H1 (cell line): ENCODE measurements at regions not wholly inside any gene's neighbourhood (a gene's known extent, or its start where the extent isn't known, plus 50 kb on each side); places are given as distances from the start of the nearest gene placed in this dataset.

Experiments
- CTCF ChIA-PET: fragments of 300-600 bp; sonication (Branson Sonifier 250); formaldehyde crosslinking; loops from one replicate; lab custom pipeline; 2021; ENCODE audit not compliant: partially characterized antibody; lab: Charles Lee
- POLR2A ChIA-PET: fragments of 300-600 bp; sonication (Branson Sonifier 250); formaldehyde crosslinking; loops from one replicate; lab custom pipeline; 2021; ENCODE audit warnings: inconsistent platforms; ENCODE audit not compliant: partially characterized antibody; lab: Charles Lee
- DNase-seq, 2 experiments: peaks; one replicate each; pipeline versions ENCODE4 v3.0.0 to v3.0.0-alpha.2; 2010 to 2022; ENCODE audit warnings: low spot score in 2 of 2, low read depth in 1 of 2, mixed read lengths in 1 of 2
- FAIRE-seq: peaks from 2 replicates; lab custom pipeline; 2011; peaks lifted over from hg19 to GRCh38; lab: Jason Lieb, UNC
- H2AFZ ChIP-seq: 2 replicates; pipeline ENCODE4 v1.8.1; 2012; ENCODE audit warnings: low read length, inconsistent platforms
- H2AK5ac ChIP-seq: 2 replicates; pipeline ENCODE4 v1.6.1; 2013; ENCODE audit warnings: low read depth, low read length
- H2BK120ac ChIP-seq: replicated peaks from 2 replicates; pipeline ENCODE3; 2013; ENCODE audit warnings: low read depth, low read length, inconsistent platforms
- H2BK12ac ChIP-seq: 2 replicates; pipeline ENCODE4 v1.6.1; 2013; ENCODE audit warnings: low read depth, low read length
- H2BK15ac ChIP-seq: 2 replicates; pipeline ENCODE4 v1.6.1; 2013; ENCODE audit warnings: low read length
- H2BK20ac ChIP-seq: 2 replicates; pipeline ENCODE4 v1.6.1; 2013; ENCODE audit warnings: low read length
- H2BK5ac ChIP-seq: 2 replicates; pipeline ENCODE4 v1.6.1; 2013; ENCODE audit warnings: low read depth, low read length
- H3K14ac ChIP-seq: 2 replicates; pipeline ENCODE4 v1.6.1; 2013; ENCODE audit warnings: inconsistent platforms; ENCODE audit not compliant: insufficient read length
- H3K18ac ChIP-seq: 2 replicates; pipeline ENCODE4 v1.6.1; 2013; ENCODE audit warnings: low read length; ENCODE audit errors: extremely low read depth
- H3K23ac ChIP-seq: 2 replicates; pipeline ENCODE4 v1.6.1; 2013; ENCODE audit warnings: inconsistent platforms; ENCODE audit not compliant: insufficient read length
- H3K23me2 ChIP-seq: 2 replicates; pipeline ENCODE4 v1.6.1; 2013; ENCODE audit warnings: low read depth, low read length
- H3K27ac ChIP-seq: 2 replicates; pipeline ENCODE4 v1.6.1; 2011; ENCODE audit warnings: low read depth, low read length, inconsistent platforms
- H3K27me3 ChIP-seq, 4 experiments: replicated peaks in 1 of 4; 1 replicate in 1 of 4; 2 replicates in 3 of 4; pipeline versions ENCODE4 v1.6.1 to v1.8.1; 2011 to 2013; ENCODE audit warnings: low read length in 3 of 4, mild to moderate bottlenecking in 3 of 4, inconsistent platforms in 2 of 4, mixed read lengths in 2 of 4, moderate library complexity in 1 of 4; ENCODE audit not compliant: control insufficient read depth in 3 of 4, insufficient read depth in 3 of 4; ENCODE audit errors: extremely low read depth in 1 of 4
- H3K36me3 ChIP-seq, 4 experiments: 2 replicates each; pipeline versions ENCODE4 v1.6.1 to v1.8.1; 2011 to 2013; ENCODE audit warnings: mild to moderate bottlenecking in 4 of 4, low read length in 3 of 4, moderate library complexity in 2 of 4, control low read depth in 1 of 4, inconsistent platforms in 1 of 4; ENCODE audit not compliant: insufficient read depth in 4 of 4, control insufficient read depth in 2 of 4
- H3K4ac ChIP-seq: replicated peaks from 2 replicates; pipeline ENCODE3; 2013; ENCODE audit warnings: low read length, low read depth, mixed read lengths, inconsistent platforms; ENCODE audit not compliant: insufficient read length
- H3K4me1 ChIP-seq, 4 experiments: replicated peaks in 1 of 4; 1 replicate in 1 of 4; 2 replicates in 3 of 4; pipeline versions ENCODE4 v1.6.1 to v1.8.1; 2011 to 2013; ENCODE audit warnings: low read length in 3 of 4, inconsistent platforms in 2 of 4, mixed read lengths in 1 of 4; ENCODE audit not compliant: insufficient read depth in 4 of 4, control insufficient read depth in 3 of 4
- H3K4me2 ChIP-seq, 2 experiments: 2 replicates each; pipeline versions ENCODE4 v1.6.1 to v1.8.1; 2011 to 2013; ENCODE audit warnings: low read depth in 2 of 2, low read length in 2 of 2, control low read depth in 1 of 2, inconsistent platforms in 1 of 2, mild to moderate bottlenecking in 1 of 2; ENCODE audit not compliant: insufficient read depth in 1 of 2
- H3K4me3 ChIP-seq, 4 experiments: fragments of 200-600, 300-600 bp in 1 of 4; sonication (generic), shearing (Covaris generic), sonication (Bioruptor Twin) in 1 of 4; 2 replicates each; pipeline versions ENCODE4 v1.5.1 to v1.8.1; 2011 to 2016; ENCODE audit warnings: low read length in 4 of 4, low read depth in 3 of 4, control low read depth in 2 of 4, inconsistent platforms in 2 of 4, mild to moderate bottlenecking in 2 of 4, mixed read lengths in 1 of 4, moderate library complexity in 1 of 4; ENCODE audit not compliant: insufficient read depth in 2 of 4; ENCODE audit errors: extremely low read depth in 1 of 4
- H3K56ac ChIP-seq: replicated peaks from 2 replicates; pipeline ENCODE3; 2013; ENCODE audit warnings: low read depth, mild to moderate bottlenecking, mixed read lengths, low read length, inconsistent platforms; ENCODE audit not compliant: insufficient read length
- H3K79me1 ChIP-seq: 2 replicates; pipeline ENCODE4 v1.6.1; 2013; ENCODE audit warnings: low read depth, low read length, control low read depth
- H3K79me2 ChIP-seq, 2 experiments: 2 replicates each; pipeline versions ENCODE4 v1.6.1 to v1.8.1; 2012 to 2013; ENCODE audit warnings: low read length in 2 of 2, mild to moderate bottlenecking in 2 of 2, inconsistent platforms in 1 of 2; ENCODE audit not compliant: insufficient read depth in 2 of 2, control insufficient read depth in 1 of 2
- H3K9ac ChIP-seq, 4 experiments: replicated peaks in 1 of 4; 1 replicate in 1 of 4; 2 replicates in 3 of 4; pipeline versions ENCODE4 v1.6.1 to v1.8.1; 2011 to 2013; ENCODE audit warnings: low read depth in 3 of 4, low read length in 3 of 4, control low read depth in 2 of 4, mild to moderate bottlenecking in 2 of 4, moderate library complexity in 2 of 4, inconsistent platforms in 1 of 4; ENCODE audit errors: extremely low read depth in 1 of 4
- H3K9me3 ChIP-seq, 2 experiments: 2 replicates each; pipeline versions ENCODE4 v1.6.1 to v1.8.1; 2012 to 2013; ENCODE audit warnings: mild to moderate bottlenecking in 2 of 2, moderate library complexity in 2 of 2, control low read depth in 1 of 2, inconsistent platforms in 1 of 2, low read depth in 1 of 2, low read length in 1 of 2, mixed read lengths in 1 of 2; ENCODE audit not compliant: insufficient read depth in 2 of 2
- H4K20me1 ChIP-seq, 2 experiments: replicated peaks in 1 of 2; 2 replicates each; pipeline versions ENCODE3 to v1.8.1; 2011 to 2013; ENCODE audit warnings: inconsistent platforms in 2 of 2, low read length in 2 of 2, mild to moderate bottlenecking in 1 of 2; ENCODE audit not compliant: insufficient read depth in 2 of 2, control insufficient read depth in 1 of 2
- H4K5ac ChIP-seq: 2 replicates; pipeline ENCODE4 v1.6.1; 2013; ENCODE audit warnings: low read length, low read depth, mixed read lengths, inconsistent platforms; ENCODE audit not compliant: insufficient read length
- H4K8ac ChIP-seq: 2 replicates; pipeline ENCODE4 v1.8.0; 2013; ENCODE audit warnings: mild to moderate bottlenecking, moderate library complexity, low read length, inconsistent platforms; ENCODE audit not compliant: insufficient read depth; ENCODE audit errors: extremely low read depth
- H4K91ac ChIP-seq: replicated peaks from 2 replicates; pipeline ENCODE3; 2013; ENCODE audit warnings: low read length, mixed read lengths, inconsistent platforms; ENCODE audit not compliant: insufficient read length
- ASH2L ChIP-seq: fragments of 200-600, 300-600 bp; sonication (generic); IDR thresholded peaks from one replicate; pipeline ENCODE4 v1.7.1; 2017; ENCODE audit warnings: low read length
- CBX5 ChIP-seq: fragments of 300-800, 300-1000 bp; sonication (generic); IDR thresholded peaks from 2 replicates; pipeline ENCODE4 v1.7.1; 2016; ENCODE audit warnings: antibody characterized with exemption, low read length, low read depth
- CHD1 ChIP-seq: IDR thresholded peaks from 2 replicates; pipeline ENCODE4 v1.6.1; 2012; ENCODE audit warnings: low read depth, low read length, improper control_type of control experiment
- CTBP2 ChIP-seq: IDR thresholded peaks from 2 replicates; pipeline ENCODE4 v1.7.0; 2011; ENCODE audit warnings: borderline replicate concordance, mild to moderate bottlenecking, moderate library complexity, mixed read lengths, low read length; ENCODE audit not compliant: insufficient read depth, insufficient read length
- EZH2 ChIP-seq: fragments of 200-600 bp; sonication (generic); IDR thresholded peaks from 2 replicates; pipeline ENCODE4 v1.7.1; 2012; ENCODE audit warnings: low read depth, mild to moderate bottlenecking, moderate library complexity, low read length, inconsistent platforms; ENCODE audit not compliant: severe bottlenecking
- GABPA ChIP-seq: IDR thresholded peaks from 2 replicates; pipeline ENCODE4 v1.6.1; 2011; ENCODE audit warnings: mild to moderate bottlenecking, low read length, moderate library complexity, borderline replicate concordance; ENCODE audit not compliant: insufficient read depth
- HDAC2 ChIP-seq, 2 experiments: fragments of 300-600 bp in 1 of 2; sonication (generic) in 1 of 2; IDR thresholded peaks; 2 replicates each; pipeline ENCODE4 v1.6.1; 2011 to 2012; ENCODE audit warnings: low read depth in 2 of 2, low read length in 2 of 2, mild to moderate bottlenecking in 2 of 2, moderate library complexity in 2 of 2, borderline replicate concordance in 1 of 2, inconsistent platforms in 1 of 2
- KDM5A ChIP-seq: fragments of 200-600 bp; IDR thresholded peaks from 2 replicates; pipeline ENCODE4 v1.7.1; 2012; ENCODE audit warnings: mild to moderate bottlenecking, low read length, inconsistent platforms, mixed read lengths
- NANOG ChIP-seq: IDR thresholded peaks from 2 replicates; pipeline ENCODE4 v1.6.1; 2011; ENCODE audit warnings: low read length, low read depth, mild to moderate bottlenecking, inconsistent platforms; ENCODE audit not compliant: insufficient read depth, poor library complexity, severe bottlenecking
- RFX5 ChIP-seq: IDR thresholded peaks from 2 replicates; pipeline ENCODE4 v1.6.1; 2011; ENCODE audit warnings: low read depth, low read length, improper control_type of control experiment, borderline replicate concordance
- SIRT6 ChIP-seq: IDR thresholded peaks from one replicate; pipeline ENCODE4 v1.7.1; 2012; ENCODE audit warnings: low read length, inconsistent platforms
- SP2 ChIP-seq: IDR thresholded peaks from 2 replicates; pipeline ENCODE4 v1.6.1; 2012; ENCODE audit warnings: mild to moderate bottlenecking, low read length, inconsistent platforms
- SP4 ChIP-seq: IDR thresholded peaks from 2 replicates; pipeline ENCODE4 v1.6.1; 2012; ENCODE audit warnings: low read length, inconsistent platforms
- TBP ChIP-seq: IDR thresholded peaks from 2 replicates; pipeline ENCODE4 v1.6.1; 2011; ENCODE audit warnings: low read depth, low read length, improper control_type of control experiment
- YY1 ChIP-seq: IDR thresholded peaks from 2 replicates; pipeline ENCODE4 v1.6.1; 2011; ENCODE audit warnings: low read depth, mild to moderate bottlenecking, low read length
- ZNF274 ChIP-seq: IDR thresholded peaks from 2 replicates; pipeline ENCODE4 v1.7.0; 2012; ENCODE audit warnings: low read length, borderline replicate concordance; ENCODE audit errors: extremely low read depth

GRCh38 chr13:83618966-83619365, 263.3 kb downstream of the SLITRK1 start:
- H2BK120ac ChIP-seq, result no peak overlapping the region
- no peak overlapping the region for H3K23ac ChIP-seq
- H3K4me1 ChIP-seq, result no peaks in the 10 kb centered on the region
- H3K27ac ChIP-seq, result no peak overlapping the region
- H2BK12ac ChIP-seq, result no peak overlapping the region
- no peak for DNase-seq
- H3K14ac ChIP-seq, result no peak overlapping the region
- no peaks in the 10 kb centered on the region for H3K79me1 ChIP-seq
- no peak overlapping the region for H2AFZ ChIP-seq
- no peak overlapping the region for H3K4me2 ChIP-seq
- no peak overlapping the region for H3K4me3 ChIP-seq
- no peak overlapping the region for H2BK20ac ChIP-seq
- H3K9ac ChIP-seq, result no peak overlapping the region
- no peaks in the 10 kb centered on the region for H3K9me3 ChIP-seq
- no peak overlapping the region for H2BK15ac ChIP-seq
- no peaks in the 10 kb centered on the region for H4K20me1 ChIP-seq
- POLR2A ChIA-PET, result no interaction called here
- TF ChIP-seq RFX5, result no peak
- TF ChIP-seq CTBP2, result no peak
- TF ChIP-seq HDAC2 (IDR thresholded peaks at IDR 0.05; ENCODE audit: borderline replicate concordance in 1 of 2, low read depth in 2 of 2, low read length in 2 of 2), result no peak
- no peak for TF ChIP-seq SP2
- TF ChIP-seq ZNF274, result no peak
- no peak for TF ChIP-seq CBX5
- no peak for TF ChIP-seq TBP
- TF ChIP-seq SP4, result no peak
- TF ChIP-seq NANOG, result no peak
- no peak for TF ChIP-seq CHD1
- TF ChIP-seq KDM5A, result no peak
- TF ChIP-seq GABPA, result no peak
- TF ChIP-seq ASH2L, result no peak
- no peak for TF ChIP-seq SIRT6
- no peak for TF ChIP-seq YY1
- no peak for TF ChIP-seq EZH2
- TF ChIP-seq, all 59 proteins: peak for 0
- Histone ChIP-seq H3K23me2 (no peaks in the 10 kb centered on the region), H3K56ac (no peak overlapping the region), H3K27me3 (no peaks in the 10 kb centered on the region), H4K5ac (no peak overlapping the region), H3K4ac (no peak overlapping the region), H4K8ac (no peak overlapping the region), H2AK5ac (no peak overlapping the region), H3K79me2 (no peaks in the 10 kb centered on the region), H3K36me3 (no peaks in the 10 kb centered on the region), H3K18ac (no peak overlapping the region), H2BK5ac (no peak overlapping the region), H4K91ac (no peak overlapping the region)
- no peak for FAIRE-seq
- CTCF ChIA-PET, result interaction anchor here (1.3 kb wide), 1 partner anchor 162 kb away, joined by 3 read pairs; no protein-coding TSS in a partner anchor
